ENCODE measurements at regions not wholly inside any gene's neighbourhood (a gene's known extent, or its start where the extent isn't known, plus 50 kb on each side); places are given as distances from the start of the nearest gene placed in this dataset.

DNA sequence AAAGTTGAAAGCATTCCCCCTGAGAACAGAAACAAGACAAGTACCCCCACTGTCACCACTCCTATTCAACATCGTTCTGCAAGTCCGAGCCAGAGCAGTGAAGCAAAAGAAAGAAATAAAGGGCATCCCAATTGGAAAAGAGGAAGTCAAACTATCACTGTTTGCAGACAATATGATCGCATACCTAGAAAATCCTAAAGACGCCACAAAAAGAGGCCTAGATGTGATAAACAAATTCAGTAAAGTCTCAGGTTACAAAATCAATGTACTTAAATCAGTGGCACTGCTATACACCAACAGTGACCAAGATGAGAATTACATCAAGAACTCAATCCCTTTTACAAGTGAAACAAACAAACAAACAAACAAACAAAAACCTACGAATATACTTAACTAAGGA lies 87.7 kb upstream of the COCH start:
- H3K4me3 ChIP-seq (ENCODE audit: low read depth, low read length) = no peak overlapping the region
- DNase-seq (ENCODE audit: low read depth) = no peak

DNA sequence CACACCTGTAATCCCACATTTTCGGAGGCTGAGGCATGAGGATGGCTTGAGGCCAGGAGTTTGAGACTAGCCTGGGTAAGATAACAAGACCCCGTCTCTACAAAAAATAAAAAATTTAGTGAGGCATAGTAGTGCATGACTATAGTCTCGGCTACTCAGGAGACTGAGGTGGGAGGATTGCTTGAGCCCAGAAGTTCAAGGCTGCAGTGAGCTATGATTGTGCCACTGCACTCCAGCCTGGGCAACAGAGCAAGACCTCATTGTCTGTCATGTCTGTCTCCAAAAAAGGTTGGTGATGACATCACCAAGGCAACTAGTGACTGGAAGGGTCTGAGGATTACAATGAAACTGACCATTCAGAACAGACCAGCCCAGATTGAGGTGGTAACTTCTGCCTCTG lies 83.5 kb upstream of the COCH start:
- H3K4me3 ChIP-seq (ENCODE audit: low read depth, low read length) = no peak overlapping the region
- DNase-seq (ENCODE audit: low read depth) = no peak

DNA sequence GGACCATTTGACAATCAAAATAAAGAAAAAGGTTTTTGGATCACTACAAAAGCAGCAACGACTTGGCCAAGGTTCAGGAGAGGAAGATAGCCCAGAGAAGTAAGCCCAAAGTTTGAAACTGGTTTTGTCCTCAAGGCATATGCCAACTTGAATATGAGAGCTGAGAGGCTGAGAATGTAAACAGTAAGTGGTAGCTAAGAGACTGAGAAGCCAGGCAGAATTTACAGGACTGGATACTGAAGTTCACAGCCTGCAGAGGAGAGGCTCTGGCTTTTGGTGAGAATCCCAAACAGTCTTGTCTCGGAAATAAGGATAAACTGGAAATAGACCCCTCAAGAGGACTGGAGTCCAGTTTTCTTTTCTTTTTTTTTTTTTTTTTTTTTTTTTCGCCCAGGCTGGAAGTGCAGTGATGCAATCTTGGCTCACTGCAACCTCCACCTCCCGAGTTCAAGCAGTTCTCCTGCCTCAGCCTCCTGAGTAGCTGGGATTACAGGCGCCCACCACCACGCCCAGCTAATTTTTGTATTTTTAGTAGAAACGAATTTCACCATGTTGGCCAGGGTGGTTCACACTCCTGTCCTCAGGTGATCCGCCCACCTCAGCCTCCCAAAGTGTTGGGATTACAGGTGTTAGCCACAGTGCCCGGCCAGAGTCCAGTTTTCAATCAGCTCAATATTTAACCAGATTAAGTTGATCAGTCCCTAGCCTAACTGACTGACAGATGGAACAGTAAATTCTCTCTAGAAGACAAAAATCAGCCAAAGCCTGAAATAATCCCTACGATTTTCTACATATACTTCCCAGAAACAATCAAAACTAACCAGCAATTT lies 82.6 kb upstream of the COCH start:
- no peak overlapping the region for H3K4me3 ChIP-seq (ENCODE audit: low read depth, low read length)
- no peak for DNase-seq (ENCODE audit: low read depth)

DNA sequence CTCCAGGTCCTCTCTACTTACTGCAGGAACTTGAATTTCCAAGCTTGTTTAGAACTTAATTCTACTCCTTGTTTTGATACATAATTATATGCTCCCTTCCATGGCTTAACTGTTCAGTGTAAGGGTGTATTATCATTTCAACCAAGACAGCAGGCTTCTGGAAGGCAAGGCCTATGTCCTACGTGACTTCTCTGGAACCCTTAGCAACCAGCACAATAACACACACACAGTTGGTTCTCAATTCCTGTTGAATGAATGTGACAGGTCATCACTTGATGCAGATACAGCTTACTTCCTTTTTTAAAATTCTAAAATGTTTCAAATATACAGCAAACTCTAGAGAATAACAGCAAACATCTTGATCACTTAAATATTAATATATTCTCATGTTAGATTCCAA lies 77.7 kb upstream of the COCH start:
- H3K4me3 ChIP-seq (ENCODE audit: low read depth, low read length) = no peak overlapping the region
- no peak for DNase-seq (ENCODE audit: low read depth)

DNA sequence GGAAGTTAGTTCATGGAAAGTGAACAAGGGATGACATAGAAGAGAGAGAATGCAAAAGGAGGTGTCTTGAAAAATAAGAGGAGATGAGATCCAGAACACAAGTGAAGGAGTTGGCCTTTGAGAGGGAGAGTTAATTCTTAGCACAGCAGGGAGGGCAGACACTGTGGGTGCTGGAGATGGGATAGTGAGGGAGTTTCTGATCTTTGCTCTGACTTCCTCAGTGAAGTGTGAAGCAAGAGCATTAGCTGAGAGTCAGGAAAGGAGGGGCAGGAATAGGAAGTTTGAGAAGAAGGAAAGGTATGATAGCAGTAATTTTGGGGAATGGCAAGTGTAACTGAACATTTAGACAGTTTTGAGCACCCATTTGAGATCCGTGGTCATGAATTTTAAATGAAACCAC lies 75.8 kb upstream of the COCH start:
- DNase-seq (ENCODE audit: low read depth) = no peak
- H3K4me3 ChIP-seq (ENCODE audit: low read depth, low read length) = no peak overlapping the region

DNA sequence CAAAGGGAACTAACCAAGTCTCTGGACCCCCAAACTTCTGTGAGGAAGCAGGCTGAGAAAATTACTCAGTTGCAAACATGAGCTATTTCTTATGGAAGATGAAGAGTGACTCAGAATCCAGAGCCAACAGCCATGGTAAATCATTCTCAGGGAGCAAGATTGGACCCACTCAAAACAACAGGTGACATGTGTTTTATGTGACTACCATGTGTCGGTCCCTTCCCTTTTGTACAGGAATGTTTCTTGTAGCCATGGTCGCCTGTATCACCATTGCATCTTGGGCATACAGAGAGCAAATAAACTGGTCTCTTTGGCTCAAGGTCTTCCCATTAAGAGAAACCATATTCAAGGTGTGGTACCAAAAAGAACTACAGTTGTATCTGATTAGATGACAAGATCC lies 75.4 kb upstream of the COCH start:
- no peak overlapping the region for H3K4me3 ChIP-seq (ENCODE audit: low read depth, low read length)
- no peak for DNase-seq (ENCODE audit: low read depth)

DNA sequence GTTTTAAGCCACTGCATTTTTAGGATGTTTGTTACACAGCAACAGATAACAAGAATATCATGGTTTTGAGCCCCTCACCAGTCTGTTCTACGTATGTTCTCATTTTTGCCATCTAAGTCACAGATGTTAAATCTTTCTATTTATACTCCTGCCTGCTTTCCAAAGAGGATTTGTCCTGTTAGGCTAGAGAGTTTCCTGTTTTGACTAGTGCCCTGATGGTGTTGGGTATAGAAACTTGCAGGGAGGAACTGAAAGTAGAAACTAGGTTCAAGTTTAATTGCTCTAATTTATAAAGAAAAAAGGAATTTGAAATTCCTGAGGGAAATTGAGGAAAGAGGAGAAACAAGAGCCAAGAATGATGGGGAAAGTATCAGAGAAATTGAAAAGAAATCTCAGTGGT lies 74.4 kb upstream of the COCH start:
- H3K4me3 ChIP-seq (ENCODE audit: low read depth, low read length) = no peak overlapping the region
- no peak for DNase-seq (ENCODE audit: low read depth)

DNA sequence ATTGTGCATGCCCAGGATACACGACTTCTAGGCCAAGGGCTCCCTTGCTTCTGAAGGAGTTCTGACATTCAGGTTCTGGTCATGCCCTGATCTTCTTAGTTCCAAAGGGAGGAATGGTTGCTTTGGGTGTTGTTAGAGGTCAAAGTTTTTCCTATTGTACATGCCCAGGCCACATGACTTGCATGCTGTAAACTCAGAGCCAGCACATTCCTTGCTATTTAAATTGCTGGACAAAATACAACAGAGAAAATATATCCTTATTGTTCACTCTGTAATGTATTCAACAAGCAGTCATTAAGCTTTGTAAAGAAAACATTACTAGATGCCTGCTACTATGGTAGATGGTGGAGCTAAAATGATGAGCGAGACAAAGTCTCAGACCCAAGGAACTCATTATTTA lies 71.2 kb upstream of the COCH start:
- no peak overlapping the region for H3K4me3 ChIP-seq (ENCODE audit: low read depth, low read length)
- no peak for DNase-seq (ENCODE audit: low read depth)

DNA sequence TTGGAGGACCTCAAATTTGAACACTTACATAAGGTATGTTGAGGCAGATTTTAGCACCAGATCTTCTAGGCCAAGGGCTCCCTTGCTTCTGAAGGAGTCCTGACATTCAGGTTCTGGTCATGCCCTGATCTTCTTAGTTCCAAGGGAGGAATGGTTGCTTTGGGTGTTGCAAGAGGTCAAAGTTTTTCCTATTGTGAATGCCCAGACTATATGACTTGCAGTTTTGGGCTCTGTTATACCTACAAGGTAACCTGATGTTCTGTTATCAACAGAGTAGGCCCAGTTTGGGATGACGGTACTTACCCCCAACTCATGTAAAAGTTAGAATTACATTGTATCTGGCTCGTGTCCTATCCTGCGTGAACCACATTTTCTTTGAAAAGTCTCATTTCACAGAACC lies 69.1 kb upstream of the COCH start:
- no peak for DNase-seq (ENCODE audit: low read depth)
- no peak overlapping the region for H3K4me3 ChIP-seq (ENCODE audit: low read depth, low read length)

DNA sequence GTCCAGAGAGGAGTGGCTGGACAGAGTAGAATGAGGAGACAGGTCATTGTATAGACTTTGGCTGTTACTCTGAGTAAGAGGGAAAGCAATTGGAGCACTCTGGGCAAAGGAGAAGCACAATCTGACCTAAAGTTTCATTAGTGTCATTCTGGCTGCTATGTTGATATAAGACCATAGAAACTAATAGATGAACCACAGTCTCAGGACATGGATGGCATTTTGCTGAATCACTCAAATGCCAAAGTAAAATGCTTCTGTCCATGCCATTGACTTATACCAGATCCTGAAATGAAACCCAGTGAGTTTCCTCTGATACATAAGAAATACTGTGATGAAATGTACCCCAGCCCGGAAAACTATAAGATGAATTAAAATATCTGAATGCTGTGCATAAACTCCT lies 65.8 kb upstream of the COCH start:
- peak; percentile 4 for DNase-seq (ENCODE audit: low read depth)
- no peak overlapping the region for H3K4me3 ChIP-seq (ENCODE audit: low read depth, low read length)

DNA sequence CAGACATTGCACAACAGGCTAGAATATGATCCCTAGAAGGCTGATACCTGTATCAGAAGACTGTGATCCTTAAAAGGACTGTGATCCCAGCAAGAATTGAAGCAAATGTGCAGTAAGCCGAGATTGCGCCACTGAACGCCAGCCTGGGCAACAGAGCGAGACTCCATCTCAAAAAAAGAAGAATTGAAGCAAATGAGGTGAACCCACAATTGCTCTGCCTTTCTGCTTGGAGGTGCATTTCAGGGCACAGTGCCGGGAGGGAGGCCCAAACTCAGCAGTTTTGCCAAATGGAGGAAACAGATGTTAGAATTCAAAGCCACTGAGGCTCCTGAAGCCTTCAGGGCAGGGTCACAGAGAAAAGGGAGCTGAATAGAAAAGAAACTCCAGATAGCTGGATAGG lies 61.1 kb upstream of the COCH start:
- H3K4me3 ChIP-seq (ENCODE audit: low read depth, low read length) = no peak overlapping the region
- no peak for DNase-seq (ENCODE audit: low read depth)

DNA sequence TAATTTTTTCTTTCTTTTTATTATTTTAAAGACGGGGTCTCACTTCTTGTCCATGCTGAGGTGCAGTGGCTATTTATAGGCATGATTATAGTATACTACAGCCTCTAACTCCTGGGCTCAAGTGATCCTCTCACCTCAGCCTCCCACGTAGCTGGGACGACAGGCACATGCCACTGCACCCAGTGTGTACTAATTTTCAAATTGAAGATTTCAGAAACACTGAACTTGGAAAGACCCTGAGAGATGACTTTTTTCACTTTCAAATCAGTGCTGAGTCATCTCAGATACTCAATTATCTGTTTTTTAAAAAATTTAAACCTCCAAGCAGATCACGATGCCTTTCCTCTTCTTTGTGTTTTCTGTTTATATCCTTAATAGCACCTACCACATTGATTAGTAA lies 53.7 kb upstream of the COCH start:
- DNase-seq (ENCODE audit: low read depth) = no peak
- H3K4me3 ChIP-seq (ENCODE audit: low read depth, low read length) = no peak overlapping the region

DNA sequence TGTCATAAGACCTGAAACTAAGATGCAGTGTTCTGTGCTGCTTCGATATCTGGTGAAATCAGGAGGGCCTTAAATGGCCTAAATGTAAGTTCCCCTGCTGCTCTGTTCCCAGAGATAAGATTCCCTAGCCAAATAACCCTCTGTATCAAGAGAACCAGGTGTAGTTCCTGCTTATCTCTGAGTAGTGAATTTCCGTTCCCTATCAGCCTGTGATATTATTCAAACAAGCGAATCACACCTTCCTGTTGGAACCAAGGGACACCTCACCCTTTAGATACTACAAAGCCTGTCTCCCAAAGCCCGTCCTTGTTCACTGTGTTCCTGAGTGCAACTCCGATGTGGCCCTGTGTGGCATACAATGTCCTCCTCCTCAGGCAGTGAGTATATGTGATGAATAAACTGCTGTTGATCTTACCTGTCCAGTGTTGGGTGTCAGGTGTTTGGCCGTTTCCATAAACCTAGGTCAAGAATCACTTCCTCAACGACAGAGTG lies 52.2 kb upstream of the COCH start:
- DNase-seq (ENCODE audit: low read depth) = no peak
- no peak overlapping the region for H3K4me3 ChIP-seq (ENCODE audit: low read depth, low read length)

Data from skeletal muscle cell (primary cell).